Natural killer cell (primary cell): ENCODE measurements at regions not wholly inside any gene's neighbourhood (a gene's known extent, or its start where the extent isn't known, plus 50 kb on each side); places are given as distances from the start of the nearest gene placed in this dataset.

Source experiments
- ATAC-seq, 3 donors: fragments of 150-1000 bp in 2 of 3; fragments of 200-7000 bp in 1 of 3; cut with Tn5 transposase; 1 replicate in 1 of 3; 2 replicates in 2 of 3; pipeline ENCODE4 v1.10.0; 2021; ENCODE audit warnings: mild to moderate bottlenecking in 2 of 3, moderate library complexity in 2 of 3
- DNase-seq, 2 donors: peaks; one replicate each; pipeline versions ENCODE4 v3.0.0 to v3.0.0-alpha.2; 2013 to 2021; ENCODE audit warnings: mixed read lengths in 1 of 2
- H3K27ac ChIP-seq: one replicate; pipeline ENCODE4 v1.5.1; 2013; ENCODE audit warnings: mild to moderate bottlenecking, low read length
- H3K27me3 ChIP-seq: one replicate; pipeline ENCODE4 v1.6.1; 2013; ENCODE audit warnings: low read length; ENCODE audit not compliant: control insufficient read depth, insufficient read depth
- H3K36me3 ChIP-seq: one replicate; pipeline ENCODE4 v1.6.1; 2013; ENCODE audit warnings: low read length; ENCODE audit not compliant: control insufficient read depth, insufficient read depth
- H3K4me1 ChIP-seq: one replicate; pipeline ENCODE4 v1.6.1; 2013; ENCODE audit warnings: low read length; ENCODE audit not compliant: control insufficient read depth, insufficient read depth
- H3K4me3 ChIP-seq: one replicate; pipeline ENCODE4 v1.5.1; 2013; ENCODE audit warnings: low read length
- H3K9me3 ChIP-seq: one replicate; pipeline ENCODE4 v1.6.1; 2013; ENCODE audit warnings: low read length; ENCODE audit not compliant: control insufficient read depth, insufficient read depth
- H3K27ac Mint-ChIP-seq, 2 donors: one replicate each; pipeline ENCODE4 v1.8.0; 2022; ENCODE audit warnings: mild to moderate bottlenecking in 2 of 2, mixed read lengths in 2 of 2, moderate library complexity in 1 of 2
- H3K27me3 Mint-ChIP-seq, 2 donors: one replicate each; pipeline ENCODE4 v1.8.0; 2022; ENCODE audit warnings: low read depth in 2 of 2, mixed read lengths in 2 of 2
- H3K36me3 Mint-ChIP-seq: one replicate; pipeline ENCODE4 v1.8.0; 2022; ENCODE audit warnings: mixed read lengths
- H3K4me1 Mint-ChIP-seq, 2 donors: one replicate each; pipeline ENCODE4 v1.8.0; 2022; ENCODE audit warnings: mixed read lengths in 2 of 2
- H3K4me3 Mint-ChIP-seq: one replicate; pipeline ENCODE4 v1.8.0; 2022; ENCODE audit warnings: mild to moderate bottlenecking, moderate library complexity, mixed read lengths
- H3K9me3 Mint-ChIP-seq, 2 donors: one replicate each; pipeline ENCODE4 v1.8.0; 2022; ENCODE audit warnings: mixed read lengths in 2 of 2
- WGBS: methylation state at CpG from one replicate; pipeline ENCODE4 v1.1.7; 2013; ENCODE audit warnings: missing lambda C conversion rate; ENCODE audit not compliant: insufficient coverage; 5-methylcytosine and 5-hydroxymethylcytosine counted together
- intact Hi-C: fragments of 100-400 bp; cut with micrococcal nuclease; formaldehyde crosslinking; loops from one replicate; pipeline ENCODE4 v1.14.2; 2022
- TF ChIP-seq, protein P1 (sequence below): fragments of 200-600 bp; IDR thresholded peaks from one replicate; pipeline ENCODE4 v1.8.0; 2022; ENCODE audit warnings: antibody characterized with exemption

DNA sequence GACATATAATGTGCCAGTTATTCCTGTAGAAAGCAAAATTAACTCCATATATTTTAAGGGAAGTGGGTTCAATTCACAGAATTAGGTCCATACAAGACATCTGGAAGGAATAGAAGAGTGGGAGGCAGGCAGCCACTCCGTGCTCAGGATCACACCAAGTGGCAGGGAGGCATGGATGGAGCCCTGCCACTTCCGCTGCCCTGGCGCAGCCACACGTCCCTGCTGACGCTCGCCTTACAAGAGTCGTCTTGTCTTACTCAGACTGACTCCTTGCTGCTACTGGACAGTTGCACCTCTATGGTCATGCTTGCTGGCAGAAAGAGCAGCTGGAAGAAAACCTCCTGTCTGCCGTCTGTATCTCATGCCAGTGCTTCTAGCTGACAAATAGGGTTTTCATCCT is 579.9 kb upstream of the POM121L12 start:
- WGBS = 89% methylated on average over 8 of the region's 8 CpGs
- ATAC-seq = no peak
- Mint-ChIP-seq H3K4me3 (no peak overlapping the region), H3K9me3 (peaks cover 19 to 22% of the 10 kb centered on the region in 2 donors), H3K27me3 (no peaks in the 10 kb centered on the region), H3K4me1 (no peaks in the 10 kb centered on the region), H3K36me3 (peaks cover 8% of the 10 kb centered on the region), H3K27ac (no peak overlapping the region)
- TF ChIP-seq, protein P1, sequence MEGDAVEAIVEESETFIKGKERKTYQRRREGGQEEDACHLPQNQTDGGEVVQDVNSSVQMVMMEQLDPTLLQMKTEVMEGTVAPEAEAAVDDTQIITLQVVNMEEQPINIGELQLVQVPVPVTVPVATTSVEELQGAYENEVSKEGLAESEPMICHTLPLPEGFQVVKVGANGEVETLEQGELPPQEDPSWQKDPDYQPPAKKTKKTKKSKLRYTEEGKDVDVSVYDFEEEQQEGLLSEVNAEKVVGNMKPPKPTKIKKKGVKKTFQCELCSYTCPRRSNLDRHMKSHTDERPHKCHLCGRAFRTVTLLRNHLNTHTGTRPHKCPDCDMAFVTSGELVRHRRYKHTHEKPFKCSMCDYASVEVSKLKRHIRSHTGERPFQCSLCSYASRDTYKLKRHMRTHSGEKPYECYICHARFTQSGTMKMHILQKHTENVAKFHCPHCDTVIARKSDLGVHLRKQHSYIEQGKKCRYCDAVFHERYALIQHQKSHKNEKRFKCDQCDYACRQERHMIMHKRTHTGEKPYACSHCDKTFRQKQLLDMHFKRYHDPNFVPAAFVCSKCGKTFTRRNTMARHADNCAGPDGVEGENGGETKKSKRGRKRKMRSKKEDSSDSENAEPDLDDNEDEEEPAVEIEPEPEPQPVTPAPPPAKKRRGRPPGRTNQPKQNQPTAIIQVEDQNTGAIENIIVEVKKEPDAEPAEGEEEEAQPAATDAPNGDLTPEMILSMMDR = no peak
- no peaks in the 10 kb centered on the region for H3K4me1 ChIP-seq
- intact Hi-C loops = no loop called here
- no peaks in the 10 kb centered on the region for H3K27me3 ChIP-seq
- no peaks in the 10 kb centered on the region for H3K36me3 ChIP-seq
- H3K9me3 ChIP-seq = peaks cover 13% of the 10 kb centered on the region
- no peak for DNase-seq
- H3K27ac ChIP-seq = no peak overlapping the region
- no peak overlapping the region for H3K4me3 ChIP-seq

DNA sequence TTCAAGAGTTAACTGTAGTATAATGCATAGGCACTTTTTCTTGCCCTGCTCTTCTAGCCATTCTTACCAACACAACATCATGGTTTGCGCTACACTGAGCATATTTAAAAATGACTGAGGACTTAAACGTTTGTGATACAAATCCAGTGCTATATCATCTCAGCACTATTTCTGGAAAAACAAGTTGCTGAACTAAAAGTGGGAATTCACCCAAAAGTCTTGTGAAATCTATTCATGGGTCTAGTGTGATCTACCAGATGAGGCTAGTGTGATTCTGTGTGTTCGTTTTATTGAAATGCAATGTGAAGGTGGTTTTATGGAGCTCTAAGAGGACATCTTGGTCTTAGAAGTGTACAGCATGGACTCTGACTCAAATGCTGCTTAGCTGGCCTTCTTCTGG is 584.6 kb upstream of the POM121L12 start:
- Mint-ChIP-seq H3K9me3 (peaks cover 10 to 19% of the 10 kb centered on the region in 2 donors), H3K4me3 (no peak overlapping the region), H3K36me3 (peaks cover 14% of the 10 kb centered on the region), H3K27me3 (no peaks in the 10 kb centered on the region), H3K27ac (no peak overlapping the region), H3K4me1 (no peaks in the 10 kb centered on the region)
- DNase-seq (no peak), ATAC-seq (no peak)
- intact Hi-C loops = no loop called here
- TF ChIP-seq, protein P1 = no peak
- 89% methylated on average over 3 of the region's 3 CpGs for WGBS
- H3K27me3 ChIP-seq = no peaks in the 10 kb centered on the region
- H3K9me3 ChIP-seq = peaks cover 5% of the 10 kb centered on the region
- H3K36me3 ChIP-seq = no peaks in the 10 kb centered on the region
- no peak overlapping the region for H3K27ac ChIP-seq
- H3K4me3 ChIP-seq = no peak overlapping the region
- H3K4me1 ChIP-seq = no peaks in the 10 kb centered on the region

DNA sequence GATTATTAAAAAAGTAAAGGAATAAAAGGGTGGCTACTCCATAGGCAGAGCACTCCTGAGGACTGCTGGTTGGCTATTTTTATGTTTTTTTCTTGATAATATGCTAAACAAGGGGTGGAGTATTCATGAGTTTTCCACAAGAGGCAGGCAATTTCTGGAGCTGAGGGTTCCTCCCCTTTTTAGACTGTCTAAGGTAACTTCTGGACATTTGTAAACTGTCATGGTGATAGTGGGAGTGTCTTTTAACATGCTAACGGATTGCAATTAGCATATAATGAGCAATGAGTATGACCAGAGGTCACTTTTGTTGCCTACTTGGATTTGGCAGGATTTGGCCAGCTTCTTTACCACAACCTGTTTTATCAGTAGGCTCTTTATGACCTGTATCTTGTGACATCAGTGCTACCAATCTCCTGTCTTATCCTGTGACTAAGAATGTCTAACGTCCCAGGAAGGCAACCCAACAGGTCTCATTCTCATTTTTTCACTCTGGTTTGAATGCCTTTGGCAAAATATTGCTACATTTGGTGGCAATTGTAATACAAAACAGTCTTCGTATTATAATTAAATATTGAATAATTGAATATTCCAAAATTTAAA is 587.8 kb upstream of the POM121L12 start:
- TF ChIP-seq, protein P1 = no peak
- Histone ChIP-seq H3K4me1 (no peaks in the 10 kb centered on the region), H3K4me3 (no peak overlapping the region), H3K27ac (no peak overlapping the region), H3K9me3 (peaks cover 2% of the 10 kb centered on the region), H3K36me3 (no peaks in the 10 kb centered on the region), H3K27me3 (no peaks in the 10 kb centered on the region)
- H3K27ac Mint-ChIP-seq = no peak overlapping the region
- H3K4me3 Mint-ChIP-seq = no peak overlapping the region
- no peaks in the 10 kb centered on the region for H3K4me1 Mint-ChIP-seq
- WGBS = 71% methylated on average over 2 of the region's 3 CpGs
- intact Hi-C loops = no loop called here
- no peak for ATAC-seq
- no peak for DNase-seq
- no peaks in the 10 kb centered on the region for H3K27me3 Mint-ChIP-seq
- H3K9me3 Mint-ChIP-seq = peaks cover 17 to 25% of the 10 kb centered on the region in 2 donors
- H3K36me3 Mint-ChIP-seq = peaks cover 14% of the 10 kb centered on the region

DNA sequence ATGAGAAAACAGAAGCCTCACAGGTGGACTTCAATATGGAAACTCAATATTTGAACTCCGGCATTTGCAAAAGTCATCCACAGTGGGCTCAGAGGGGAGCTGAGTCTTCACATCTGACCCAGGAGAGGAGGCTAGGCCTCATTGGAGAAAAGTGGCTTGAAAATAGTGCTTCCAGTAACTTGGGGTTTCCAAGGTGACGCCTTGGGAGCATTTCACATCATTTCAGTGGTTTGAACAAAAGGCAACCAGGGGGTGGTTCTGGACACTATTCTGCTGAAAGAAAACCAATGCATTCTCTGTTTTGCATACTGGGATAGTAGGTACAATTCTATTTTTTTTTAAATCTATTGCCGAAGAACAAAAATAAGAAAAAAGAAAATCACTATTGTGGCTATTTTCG is 599.2 kb upstream of the POM121L12 start:
- TF ChIP-seq, protein P1 = no peak
- Mint-ChIP-seq H3K4me3 (no peak overlapping the region), H3K27ac (no peak overlapping the region), H3K27me3 (no peaks in the 10 kb centered on the region), H3K36me3 (no peaks in the 10 kb centered on the region), H3K9me3 (peaks cover 11 to 12% of the 10 kb centered on the region in 2 donors), H3K4me1 (no peaks in the 10 kb centered on the region)
- no peaks in the 10 kb centered on the region for H3K36me3 ChIP-seq
- WGBS = 90% methylated on average over 3 of the region's 4 CpGs
- peaks cover 6% of the 10 kb centered on the region for H3K9me3 ChIP-seq
- no peaks in the 10 kb centered on the region for H3K27me3 ChIP-seq
- no peak overlapping the region for H3K27ac ChIP-seq
- DNase-seq (no peak), ATAC-seq (no peak)
- intact Hi-C loops = no loop called here
- no peak overlapping the region for H3K4me3 ChIP-seq
- no peaks in the 10 kb centered on the region for H3K4me1 ChIP-seq
